ENCODE measurements at regions not wholly inside any gene's neighbourhood (a gene's known extent, or its start where the extent isn't known, plus 50 kb on each side); places are given as distances from the start of the nearest gene placed in this dataset.
"Not testable (repeated sequence)": the region's sequence is repeated elsewhere in the genome, so short reads cannot be mapped to it uniquely, and the experiment has no call there.

DNA sequence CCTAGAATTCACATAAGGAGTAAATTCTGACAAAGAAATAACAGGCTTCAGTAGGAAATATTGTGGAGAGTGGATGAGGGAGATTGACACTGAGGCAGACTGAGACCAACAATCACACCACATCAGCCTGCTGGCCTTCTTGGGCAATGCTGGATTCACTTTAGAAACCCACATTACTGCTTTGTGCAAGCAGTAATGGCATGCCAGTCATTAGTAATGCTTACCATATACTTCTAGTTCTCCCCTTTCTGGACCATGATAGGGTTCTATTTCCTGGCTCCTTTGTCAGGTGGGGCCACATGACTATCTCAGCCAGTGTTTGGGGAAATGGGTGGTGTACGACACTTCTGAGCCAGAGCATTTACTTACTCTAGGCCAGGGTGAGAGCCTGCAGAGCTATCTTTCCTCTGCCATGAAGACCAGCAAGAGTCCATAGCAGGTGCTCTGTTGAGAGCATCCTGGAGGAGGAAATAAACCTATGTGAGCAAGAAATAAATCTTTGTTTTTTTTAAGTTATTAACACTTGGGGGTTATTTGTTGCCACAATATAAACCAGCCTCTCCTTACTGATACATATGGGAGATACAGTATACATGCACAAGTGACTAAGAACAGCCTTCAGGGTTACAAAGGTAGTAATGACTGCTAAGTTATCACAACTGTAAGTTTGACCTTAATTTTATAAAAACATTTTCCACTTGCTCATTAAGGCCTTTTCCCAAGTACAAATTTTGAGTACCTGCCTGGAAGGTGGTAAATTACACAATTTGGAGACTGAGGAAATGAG lies 89.3 kb upstream of the TANK start:
- no peak for DNase-seq (ENCODE audit: low read depth)
- TF ChIP-seq, protein P1, sequence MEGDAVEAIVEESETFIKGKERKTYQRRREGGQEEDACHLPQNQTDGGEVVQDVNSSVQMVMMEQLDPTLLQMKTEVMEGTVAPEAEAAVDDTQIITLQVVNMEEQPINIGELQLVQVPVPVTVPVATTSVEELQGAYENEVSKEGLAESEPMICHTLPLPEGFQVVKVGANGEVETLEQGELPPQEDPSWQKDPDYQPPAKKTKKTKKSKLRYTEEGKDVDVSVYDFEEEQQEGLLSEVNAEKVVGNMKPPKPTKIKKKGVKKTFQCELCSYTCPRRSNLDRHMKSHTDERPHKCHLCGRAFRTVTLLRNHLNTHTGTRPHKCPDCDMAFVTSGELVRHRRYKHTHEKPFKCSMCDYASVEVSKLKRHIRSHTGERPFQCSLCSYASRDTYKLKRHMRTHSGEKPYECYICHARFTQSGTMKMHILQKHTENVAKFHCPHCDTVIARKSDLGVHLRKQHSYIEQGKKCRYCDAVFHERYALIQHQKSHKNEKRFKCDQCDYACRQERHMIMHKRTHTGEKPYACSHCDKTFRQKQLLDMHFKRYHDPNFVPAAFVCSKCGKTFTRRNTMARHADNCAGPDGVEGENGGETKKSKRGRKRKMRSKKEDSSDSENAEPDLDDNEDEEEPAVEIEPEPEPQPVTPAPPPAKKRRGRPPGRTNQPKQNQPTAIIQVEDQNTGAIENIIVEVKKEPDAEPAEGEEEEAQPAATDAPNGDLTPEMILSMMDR (IDR thresholded peaks at IDR 0.05; ENCODE audit: insufficient read depth, low read depth, low read length), result no peak
- H3K4me3 ChIP-seq (ENCODE audit: low read depth, low read length), result no peak overlapping the region

DNA sequence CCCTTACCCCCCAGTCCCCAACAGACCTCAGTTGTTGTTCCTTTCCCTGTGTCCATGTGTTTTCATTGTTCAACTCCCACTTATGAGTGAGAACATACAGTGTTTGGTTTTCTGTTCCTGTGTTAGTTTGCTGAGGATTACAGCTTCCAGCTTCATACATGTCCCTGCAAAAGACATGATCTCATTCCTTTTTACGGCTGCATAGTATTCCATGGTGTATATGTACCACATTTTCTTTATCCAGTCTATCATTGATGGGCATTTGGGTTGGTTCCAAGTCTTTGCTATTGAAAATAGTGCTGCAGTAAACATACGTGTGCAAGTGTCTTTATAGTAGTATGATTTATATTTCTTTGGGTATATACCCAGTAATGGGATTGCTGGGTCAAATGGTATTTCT lies 87.8 kb upstream of the TANK start:
- H3K4me3 ChIP-seq (ENCODE audit: low read depth, low read length); DNase-seq (ENCODE audit: low read depth): not testable (repeated sequence)

DNA sequence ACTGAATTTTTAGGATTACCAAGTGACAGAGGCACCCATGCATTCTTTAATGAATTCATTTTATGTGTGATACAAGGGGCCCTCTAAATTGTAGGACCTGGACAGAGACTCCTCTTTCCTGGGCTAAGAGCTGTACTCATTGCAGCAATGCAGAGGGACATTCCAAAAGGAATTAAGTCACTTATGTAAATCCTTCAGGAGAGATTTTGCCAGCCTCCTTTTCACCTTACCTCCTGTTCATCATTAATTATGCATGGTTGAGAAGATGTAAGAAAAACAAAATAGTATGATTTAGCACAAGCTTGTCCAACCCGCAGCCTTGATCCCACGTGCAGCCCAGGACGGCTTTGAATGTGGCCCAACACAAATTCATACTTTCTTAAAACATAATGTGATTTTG lies 84.5 kb upstream of the TANK start:
- DNase-seq (ENCODE audit: low read depth), result no peak
- TF ChIP-seq, protein P1 (IDR thresholded peaks at IDR 0.05; ENCODE audit: insufficient read depth, low read depth, low read length), result no peak
- H3K4me3 ChIP-seq (ENCODE audit: low read depth, low read length), result no peak overlapping the region

GRCh38 chr2:161076936-161077335 lies 83.3 kb upstream of the TANK start:
- no peak overlapping the region for H3K4me3 ChIP-seq (ENCODE audit: low read depth, low read length)
- TF ChIP-seq, protein P1 (IDR thresholded peaks at IDR 0.05; ENCODE audit: insufficient read depth, low read depth, low read length), result no peak
- no peak for DNase-seq (ENCODE audit: low read depth)

DNA sequence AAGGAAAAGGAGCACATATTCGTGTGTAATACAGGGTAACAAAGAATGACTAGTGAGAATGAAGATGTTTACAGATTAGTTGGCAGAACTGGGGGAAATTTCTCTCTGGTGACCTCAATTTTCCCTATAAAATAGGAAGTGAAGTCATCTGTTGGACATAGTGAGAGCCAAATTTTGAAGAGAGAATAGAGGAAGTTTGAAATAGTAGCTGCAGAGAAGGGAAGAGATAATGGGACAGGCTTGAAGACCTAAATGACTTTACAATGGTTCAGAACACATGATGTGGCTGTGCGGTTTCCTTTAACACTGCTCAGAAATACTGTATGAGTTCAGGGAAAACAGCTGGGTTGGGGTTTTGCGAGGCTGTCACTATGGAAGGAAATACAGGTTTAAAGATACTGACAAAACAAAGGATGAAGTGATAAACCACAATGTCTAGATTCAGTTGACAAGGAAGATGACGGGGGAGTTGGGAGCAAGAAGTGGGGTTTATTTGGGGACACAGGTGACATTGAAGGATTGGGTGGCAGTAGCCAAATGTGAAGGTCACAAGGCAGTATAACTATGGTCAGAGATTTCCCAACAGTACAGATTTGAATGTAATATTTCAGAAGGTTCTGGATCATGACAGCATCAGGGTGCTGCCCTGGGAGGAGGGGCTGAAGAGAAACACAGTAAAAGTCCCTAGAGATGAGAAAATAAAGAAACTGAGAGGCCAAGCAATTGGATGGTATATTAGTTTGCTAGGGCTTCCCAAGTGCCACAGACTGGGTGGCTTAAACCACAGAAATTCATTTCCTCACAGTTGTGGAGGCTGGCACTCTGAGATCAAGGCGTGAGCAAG lies 82.6 kb upstream of the TANK start:
- TF ChIP-seq, protein P1 (IDR thresholded peaks at IDR 0.05; ENCODE audit: insufficient read depth, low read depth, low read length), result no peak
- no peak overlapping the region for H3K4me3 ChIP-seq (ENCODE audit: low read depth, low read length)
- DNase-seq (ENCODE audit: low read depth), result no peak

DNA sequence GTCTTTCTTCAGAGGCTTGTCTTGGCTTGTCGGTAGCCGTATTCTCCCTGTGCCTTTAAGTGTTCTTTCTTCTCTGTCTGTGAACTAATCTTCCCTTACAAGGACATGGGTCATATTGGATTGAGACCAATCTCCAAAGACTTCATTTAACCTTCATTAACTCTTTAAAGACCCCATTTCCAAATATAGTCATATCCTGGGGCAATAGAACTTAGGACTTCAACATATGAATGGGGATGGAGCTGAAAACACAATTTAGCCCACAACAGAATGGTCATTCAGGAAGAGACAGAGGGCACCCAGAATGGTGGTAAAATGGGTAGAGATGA lies 82.1 kb upstream of the TANK start:
- TF ChIP-seq, protein P1 (IDR thresholded peaks at IDR 0.05; ENCODE audit: insufficient read depth, low read depth, low read length), result no peak
- H3K4me3 ChIP-seq (ENCODE audit: low read depth, low read length), result no peak overlapping the region
- no peak for DNase-seq (ENCODE audit: low read depth)

- TF ChIP-seq, protein P1 (IDR thresholded peaks at IDR 0.05; ENCODE audit: insufficient read depth, low read depth, low read length), result no peak
- DNase-seq (ENCODE audit: low read depth), result no peak
- H3K4me3 ChIP-seq (ENCODE audit: low read depth, low read length), result no peak overlapping the region
These were observed 75.1 kb upstream of the TANK start for GRCh38 chr2:161085149-161085548.
